GM12878 (cell line): ENCODE measurements at regions not wholly inside any gene's neighbourhood (a gene's known extent, or its start where the extent isn't known, plus 50 kb on each side); places are given as distances from the start of the nearest gene placed in this dataset.

ENCODE experiments used
- ATAC-seq: fragments of 200-7000 bp; cut with Tn5 transposase; 3 replicates; pipeline ENCODE4 v1.9.1; 2020; ENCODE audit warnings: mild to moderate bottlenecking, moderate library complexity
- BruUV-seq: library from RNA; stranded (reverse); fragments of 400-500 nt; replicated peaks from 2 replicates; lab custom pipeline; 2021; lab: Mats Ljungman, UMichigan
- CTCF ChIA-PET: fragments of 300-600 bp; sonication (Branson Sonifier 250); formaldehyde crosslinking; extraction: SDS; loops from one replicate; lab custom pipeline; 2021; ENCODE audit warnings: inconsistent platforms; lab: Yijun Ruan, JAX
- POLR2A ChIA-PET: fragments of 350-600 bp; formaldehyde crosslinking; extraction: SDS; loops from one replicate; lab custom pipeline; 2021; ENCODE audit warnings: inconsistent platforms; lab: Charles Lee
- RAD21 ChIA-PET: fragments of 300-600 bp; sonication (Branson Sonifier 250); formaldehyde crosslinking; loops from one replicate; lab custom pipeline; 2023; ENCODE audit warnings: antibody characterized with exemption; ENCODE audit not compliant: unreplicated experiment; lab: Charles Lee
- SMC1A ChIA-PET: fragments of 300-600 bp; sonication (Branson Sonifier 250); formaldehyde crosslinking; loops from one replicate; lab custom pipeline; 2023; ENCODE audit not compliant: unreplicated experiment, uncharacterized antibody; lab: Charles Lee
- DNase-seq: peaks from one replicate; pipeline ENCODE4 v3.0.0-alpha.2; 2011; ENCODE audit warnings: low read depth, low spot score
- FAIRE-seq: peaks from 3 replicates; lab custom pipeline; 2011; peaks lifted over from hg19 to GRCh38; lab: Jason Lieb, UNC
- H2AFZ ChIP-seq: 2 replicates; pipeline ENCODE4 v1.6.0; 2011; ENCODE audit warnings: low read depth, low read length, control low read depth; ENCODE audit not compliant: control insufficient read depth
- H3K27ac ChIP-seq: 2 replicates; pipeline ENCODE4 v1.5.1; 2011; ENCODE audit warnings: control low read depth; ENCODE audit not compliant: control insufficient read depth, insufficient read depth
- H3K27me3 ChIP-seq, 2 experiments: replicated peaks in 1 of 2; 2 replicates each; pipeline versions ENCODE4 v1.6.0 to v1.6.1; 2011; ENCODE audit warnings: low read length in 1 of 2; ENCODE audit not compliant: control insufficient read depth in 2 of 2, insufficient read depth in 2 of 2
- H3K36me3 ChIP-seq, 2 experiments: 2 replicates each; pipeline ENCODE4 v1.5.1; 2011; ENCODE audit warnings: low read length in 1 of 2; ENCODE audit not compliant: control insufficient read depth in 2 of 2, insufficient read depth in 2 of 2
- H3K4me1 ChIP-seq: 2 replicates; pipeline ENCODE4 v1.6.1; 2011; ENCODE audit warnings: mild to moderate bottlenecking, low read length, moderate library complexity, mixed read lengths; ENCODE audit not compliant: control insufficient read depth, insufficient read depth
- H3K4me2 ChIP-seq: 2 replicates; pipeline ENCODE4 v1.6.0; 2011; ENCODE audit warnings: control low read depth; ENCODE audit not compliant: control insufficient read depth, insufficient read depth
- H3K4me3 ChIP-seq: fragments of 200-600 bp; sonication (generic); 2 replicates; pipeline ENCODE4 v1.5.1; 2016
- H3K79me2 ChIP-seq: 2 replicates; pipeline ENCODE4 v1.6.0; 2011; ENCODE audit warnings: low read length; ENCODE audit not compliant: control insufficient read depth, insufficient read depth
- H3K9ac ChIP-seq: 2 replicates; pipeline ENCODE4 v1.8.0; 2011; ENCODE audit warnings: low read length, control low read depth, mixed read lengths; ENCODE audit not compliant: control insufficient read depth, insufficient read depth
- H3K9me3 ChIP-seq: replicated peaks from 3 replicates; pipeline ENCODE4 v1.5.1; 2011; ENCODE audit warnings: mild to moderate bottlenecking, low read length; ENCODE audit not compliant: control insufficient read depth, insufficient read depth
- H4K20me1 ChIP-seq: 2 replicates; pipeline ENCODE4 v1.6.0; 2011; ENCODE audit not compliant: control insufficient read depth, insufficient read depth
- ATF7 ChIP-seq: fragments of 450-650 bp; IDR thresholded peaks from 2 replicates; pipeline ENCODE4 v1.6.1; 2016; ENCODE audit warnings: low read depth, mild to moderate bottlenecking
- NRF1 ChIP-seq: conservative IDR thresholded peaks from 2 replicates; pipeline ENCODE4 v1.6.1; 2011; ENCODE audit warnings: mild to moderate bottlenecking, low read depth, low read length, improper control_type of control experiment
- PKNOX1 ChIP-seq: fragments of 450-650 bp; IDR thresholded peaks from 2 replicates; pipeline ENCODE4 v1.6.1; 2016; ENCODE audit warnings: mild to moderate bottlenecking
- SREBF1 ChIP-seq: IDR thresholded peaks from 2 replicates; pipeline ENCODE4 v1.6.1; 2012; ENCODE audit warnings: mild to moderate bottlenecking, low read length
- SRF ChIP-seq, 2 experiments: IDR thresholded peaks; 2 replicates each; pipeline ENCODE4 v1.6.1; 2011; ENCODE audit warnings: low read depth in 2 of 2, low read length in 2 of 2, mild to moderate bottlenecking in 1 of 2, moderate library complexity in 1 of 2
- YBX1 ChIP-seq: fragments of 450-650 bp; IDR thresholded peaks from 2 replicates; pipeline ENCODE4 v1.6.1; 2016; ENCODE audit warnings: antibody characterized with exemption
- ZNF592 ChIP-seq: fragments of 450-650 bp; IDR thresholded peaks from 2 replicates; pipeline ENCODE4 v1.6.1; 2017; ENCODE audit warnings: mild to moderate bottlenecking, moderate library complexity
- WGBS: methylation state at CpG from one replicate; pipeline ENCODE4 v1.1.6; 2016; ENCODE audit warnings: low lambda C conversion rate; ENCODE audit not compliant: insufficient replicate concordance, insufficient coverage; ENCODE audit errors: missing lambda C conversion rate; 5-methylcytosine and 5-hydroxymethylcytosine counted together
- in situ Hi-C: fragments of 300-500 bp; cut with MboI; formaldehyde crosslinking; loops from 9 replicates; pipeline ENCODE4 v1.14.3; 2018; ENCODE audit warnings: mixed read lengths
- intact Hi-C: fragments of 100-400 bp; cut with micrococcal nuclease; formaldehyde crosslinking; loops from one replicate; pipeline ENCODE4 v1.14.2; 2022; ENCODE audit not compliant: unreplicated experiment

DNA sequence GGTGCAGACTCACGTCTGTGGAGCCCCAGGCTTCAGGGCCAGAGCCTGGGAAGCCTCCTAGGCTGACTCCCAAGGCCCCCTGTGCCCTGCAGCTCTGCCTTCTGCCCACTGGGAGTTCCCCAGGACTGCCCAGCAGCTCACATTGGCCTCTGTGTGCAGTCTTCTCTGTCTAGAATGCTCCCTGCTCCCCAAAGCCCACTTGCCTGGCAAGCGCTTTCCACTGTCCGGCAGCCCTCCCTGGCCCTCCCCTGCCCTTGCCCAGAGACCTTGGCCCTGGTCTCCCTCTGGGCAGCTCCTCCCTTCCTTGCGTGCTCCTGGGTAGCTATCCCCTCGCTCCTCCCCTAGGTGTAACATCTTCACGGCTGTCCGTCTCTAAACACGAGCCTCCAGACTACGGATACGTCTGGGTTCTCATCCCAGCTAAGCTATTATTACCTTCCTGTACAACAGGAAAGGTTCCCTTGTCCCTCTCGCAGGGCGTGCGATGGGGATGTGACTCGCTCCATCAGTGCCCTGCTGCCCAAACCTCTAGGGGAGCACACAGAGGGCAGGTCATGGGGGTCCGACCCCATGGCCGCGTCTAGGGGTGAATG, 325.5 kb upstream of the RTL1 start:
- in situ Hi-C loops (no loop called here), intact Hi-C loops (no loop called here)
- Histone ChIP-seq H3K9me3 (no peaks in the 10 kb centered on the region), H3K27ac (no peak overlapping the region), H3K4me3 (no peak overlapping the region), H3K4me2 (no peak overlapping the region), H3K9ac (no peak overlapping the region), H3K79me2 (no peaks in the 10 kb centered on the region), H4K20me1 (no peaks in the 10 kb centered on the region), H3K36me3 (no peaks in the 10 kb centered on the region), H3K27me3 (no peaks in the 10 kb centered on the region), H3K4me1 (no peaks in the 10 kb centered on the region), H2AFZ (no peak overlapping the region)
- ChIA-PET POLR2A (no interaction called here), SMC1A (no interaction called here), CTCF (interaction anchor here (0.8 kb wide), 1 partner anchor 398 kb away, joined by 3 read pairs; no protein-coding TSS in a partner anchor), RAD21 (no interaction called here)
- TF ChIP-seq ATF7 (no peak), ZNF592 (no peak), PKNOX1 (no peak), SRF (IDR thresholded peaks at IDR 0.05; ENCODE audit: low read depth in 2 of 2, low read length in 2 of 2) (no peak), NRF1 (no peak), YBX1 (no peak), SREBF1 (no peak)
- FAIRE-seq, result no peak
- DNase-seq, result no peak
- 55% methylated on average over 17 of the region's 17 CpGs for WGBS
- BruUV-seq, result no TSS peak
- no peak for ATAC-seq
